Breast epithelium (tissue), 4 donors: ENCODE measurements at regions not wholly inside any gene's neighbourhood (a gene's known extent, or its start where the extent isn't known, plus 50 kb on each side); places are given as distances from the start of the nearest gene placed in this dataset.

Experiments
- DNase-seq, 2 donors: peaks; one replicate each; pipeline ENCODE4 v3.0.0-alpha.2; 2019; ENCODE audit warnings: low spot score in 2 of 2
- H3K27ac ChIP-seq, 2 donors: fragments of 200-600 bp; sonication (generic) in 1 of 2; one replicate each; pipeline ENCODE4 v1.5.1; 2016 to 2019; ENCODE audit warnings: mild to moderate bottlenecking in 1 of 2
- H3K27me3 ChIP-seq, 2 donors: fragments of 200-600 bp; sonication (generic) in 1 of 2; one replicate each; pipeline versions ENCODE4 v1.5.1 to v1.6.0; 2017 to 2019; ENCODE audit warnings: control low read depth in 1 of 2, mild to moderate bottlenecking in 1 of 2
- H3K36me3 ChIP-seq: fragments of 200-600 bp; one replicate; pipeline ENCODE4 v1.5.1; 2019
- H3K4me1 ChIP-seq, 2 donors: fragments of 200-600 bp; sonication (generic); one replicate each; pipeline ENCODE4 v1.5.1; 2016 to 2019; ENCODE audit warnings: control low read depth in 1 of 2
- H3K4me3 ChIP-seq, 3 donors: fragments of 200-600 bp; sonication (generic); 1 replicate in 2 of 3; 2 replicates in 1 of 3; pipeline ENCODE4 v1.5.1; 2016 to 2019; ENCODE audit warnings: mild to moderate bottlenecking in 3 of 3, moderate library complexity in 2 of 3
- H3K9me3 ChIP-seq, 2 donors: fragments of 200-600 bp; sonication (generic) in 1 of 2; one replicate each; pipeline ENCODE4 v1.5.1; 2016 to 2019; ENCODE audit warnings: control low read depth in 1 of 2
- POLR2A ChIP-seq: fragments of 450-650 bp; IDR thresholded peaks from one replicate; pipeline ENCODE4 v1.6.1; 2016; ENCODE audit warnings: antibody characterized with exemption, mild to moderate bottlenecking, moderate library complexity
- POLR2AphosphoS5 ChIP-seq, 3 donors: sonication (generic); formaldehyde crosslinking; IDR thresholded peaks; one replicate each; pipeline ENCODE4 v1.6.1; 2017; ENCODE audit warnings: antibody characterized with exemption in 3 of 3
- intact Hi-C: fragments of 100-400 bp; cut with DNase I; formaldehyde crosslinking; loops from one replicate; pipeline ENCODE4 v1.15.1; 2023; ENCODE audit warnings: low total_unique reads
- TF ChIP-seq, protein P1 (sequence below), 3 donors: fragments of 450-650 bp; IDR thresholded peaks; one replicate each; pipeline ENCODE4 v1.5.1; 2016 to 2017; ENCODE audit warnings: antibody characterized with exemption in 3 of 3, mild to moderate bottlenecking in 3 of 3, moderate library complexity in 3 of 3

DNA sequence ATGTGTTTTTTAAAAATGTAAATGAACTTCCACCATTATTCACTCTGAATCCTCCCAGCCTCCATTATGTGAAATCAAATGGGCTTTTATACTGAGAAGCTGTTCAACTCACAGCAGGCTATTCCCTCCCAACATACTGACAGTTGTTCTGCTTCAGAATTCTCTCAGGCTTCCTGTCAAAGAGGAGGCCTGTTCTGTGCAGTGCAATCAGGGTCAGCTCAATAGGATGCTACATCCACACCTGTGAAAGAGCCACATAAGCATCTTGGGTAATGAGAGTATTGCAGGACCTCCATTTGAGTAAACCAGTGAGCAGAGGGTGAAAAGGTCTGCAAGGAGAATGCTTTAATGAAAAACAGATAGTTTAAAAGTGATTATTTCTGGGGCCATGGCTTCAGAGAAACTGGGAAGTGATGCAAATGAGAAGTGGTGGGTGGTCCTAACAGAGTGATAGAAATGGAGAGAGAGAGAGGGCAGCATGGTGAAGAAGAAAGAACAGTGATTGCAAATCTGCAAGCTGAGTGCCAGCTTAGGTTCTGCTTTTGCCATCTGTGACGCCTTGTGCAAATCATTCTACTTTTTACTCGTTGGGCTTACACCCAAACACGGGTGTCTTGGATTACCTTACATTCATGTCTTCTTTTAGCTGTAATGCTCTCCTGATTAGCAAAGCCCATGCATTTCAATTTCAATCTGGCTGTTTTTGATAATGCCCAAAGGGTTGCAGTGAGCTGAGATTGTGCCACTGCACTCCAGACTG lies 202.5 kb upstream of the NMUR2 start:
- no peaks in the 10 kb centered on the region for H3K4me1 ChIP-seq
- H3K27ac ChIP-seq: no peak overlapping the region
- intact Hi-C loops: no loop called here
- TF ChIP-seq, protein P1, sequence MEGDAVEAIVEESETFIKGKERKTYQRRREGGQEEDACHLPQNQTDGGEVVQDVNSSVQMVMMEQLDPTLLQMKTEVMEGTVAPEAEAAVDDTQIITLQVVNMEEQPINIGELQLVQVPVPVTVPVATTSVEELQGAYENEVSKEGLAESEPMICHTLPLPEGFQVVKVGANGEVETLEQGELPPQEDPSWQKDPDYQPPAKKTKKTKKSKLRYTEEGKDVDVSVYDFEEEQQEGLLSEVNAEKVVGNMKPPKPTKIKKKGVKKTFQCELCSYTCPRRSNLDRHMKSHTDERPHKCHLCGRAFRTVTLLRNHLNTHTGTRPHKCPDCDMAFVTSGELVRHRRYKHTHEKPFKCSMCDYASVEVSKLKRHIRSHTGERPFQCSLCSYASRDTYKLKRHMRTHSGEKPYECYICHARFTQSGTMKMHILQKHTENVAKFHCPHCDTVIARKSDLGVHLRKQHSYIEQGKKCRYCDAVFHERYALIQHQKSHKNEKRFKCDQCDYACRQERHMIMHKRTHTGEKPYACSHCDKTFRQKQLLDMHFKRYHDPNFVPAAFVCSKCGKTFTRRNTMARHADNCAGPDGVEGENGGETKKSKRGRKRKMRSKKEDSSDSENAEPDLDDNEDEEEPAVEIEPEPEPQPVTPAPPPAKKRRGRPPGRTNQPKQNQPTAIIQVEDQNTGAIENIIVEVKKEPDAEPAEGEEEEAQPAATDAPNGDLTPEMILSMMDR (IDR thresholded peaks at IDR 0.05): no peak
- TF ChIP-seq POLR2AphosphoS5 (IDR thresholded peaks at IDR 0.05): no peak
- TF ChIP-seq POLR2A: no peak
- H3K9me3 ChIP-seq: no peaks in the 10 kb centered on the region
- no peak for DNase-seq
- no peaks in the 10 kb centered on the region for H3K36me3 ChIP-seq
- H3K4me3 ChIP-seq: no peak overlapping the region
- no peaks in the 10 kb centered on the region for H3K27me3 ChIP-seq

DNA sequence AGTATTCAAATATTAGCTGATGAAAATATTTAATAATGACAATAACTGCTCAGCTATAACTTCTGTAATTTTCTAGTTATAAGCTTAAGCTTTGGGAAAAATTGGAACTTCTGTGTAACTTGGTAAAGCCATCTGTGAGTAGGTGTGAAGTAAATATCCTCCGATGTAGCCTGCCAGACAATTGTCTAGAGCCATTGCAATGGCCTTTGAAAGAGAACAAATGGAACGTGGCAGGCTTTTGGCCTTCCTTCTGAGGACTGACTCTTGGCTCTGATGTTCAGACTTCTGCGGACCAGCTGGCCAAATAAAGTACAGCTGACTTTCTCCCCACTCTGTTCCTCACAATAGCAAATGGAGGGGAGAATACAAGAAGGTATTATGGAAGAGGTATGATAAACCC lies 203.4 kb upstream of the NMUR2 start:
- Histone ChIP-seq H3K4me1 (no peaks in the 10 kb centered on the region), H3K36me3 (no peaks in the 10 kb centered on the region), H3K27ac (no peak overlapping the region), H3K27me3 (no peaks in the 10 kb centered on the region), H3K9me3 (no peaks in the 10 kb centered on the region), H3K4me3 (no peak overlapping the region)
- intact Hi-C loops: no loop called here
- TF ChIP-seq POLR2AphosphoS5 (IDR thresholded peaks at IDR 0.05) (no peak), POLR2A (no peak)
- TF ChIP-seq, protein P1 (IDR thresholded peaks at IDR 0.05): no peak
- no peak for DNase-seq

DNA sequence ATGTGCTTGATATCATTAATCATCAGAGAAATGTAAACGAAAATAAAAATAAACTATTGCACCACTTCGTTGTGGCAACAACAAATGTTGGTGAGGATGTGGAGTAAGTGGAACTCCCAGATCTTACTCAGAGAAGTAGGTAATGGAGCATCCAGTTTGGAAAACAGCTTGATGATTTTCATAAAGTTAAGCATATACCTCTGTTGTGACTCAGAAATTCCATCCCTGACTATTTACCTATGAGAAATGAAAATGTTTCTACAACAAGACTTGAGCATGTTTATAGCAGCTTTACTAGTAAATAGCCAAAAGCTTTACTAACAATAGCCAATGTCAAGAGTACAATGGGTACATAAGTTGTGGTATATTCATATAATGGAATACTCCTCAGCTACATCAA lies 214.7 kb upstream of the NMUR2 start:
- intact Hi-C loops: no loop called here
- no peak for TF ChIP-seq POLR2AphosphoS5 (IDR thresholded peaks at IDR 0.05)
- TF ChIP-seq POLR2A: no peak
- TF ChIP-seq, protein P1 (IDR thresholded peaks at IDR 0.05): no peak
- no peak overlapping the region for H3K4me3 ChIP-seq
- no peaks in the 10 kb centered on the region for H3K4me1 ChIP-seq
- no peaks in the 10 kb centered on the region for H3K36me3 ChIP-seq
- H3K27ac ChIP-seq: no peak overlapping the region
- DNase-seq: no peak
- no peaks in the 10 kb centered on the region for H3K9me3 ChIP-seq
- no peaks in the 10 kb centered on the region for H3K27me3 ChIP-seq

DNA sequence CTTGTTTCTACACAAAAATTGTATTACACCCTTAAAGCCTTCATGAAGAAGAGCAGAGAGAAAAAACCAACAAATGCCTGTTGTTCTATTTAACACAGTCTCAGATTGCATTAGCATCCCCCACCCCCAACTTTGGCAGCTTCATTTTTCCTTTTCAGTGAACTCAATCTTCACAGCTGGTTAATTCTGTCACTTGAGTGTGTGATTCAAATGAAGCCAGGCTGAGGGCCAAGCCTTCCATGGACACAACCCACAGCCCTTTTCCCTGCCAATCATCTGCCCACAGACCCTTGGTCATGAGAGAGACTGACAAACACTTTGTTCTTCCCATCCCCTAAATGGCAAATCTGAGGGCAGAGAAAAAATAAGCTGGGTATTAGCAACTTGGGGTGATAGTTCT lies 217.5 kb upstream of the NMUR2 start:
- Histone ChIP-seq H3K4me3 (no peak overlapping the region), H3K27ac (no peak overlapping the region), H3K36me3 (no peaks in the 10 kb centered on the region), H3K9me3 (no peaks in the 10 kb centered on the region), H3K4me1 (no peaks in the 10 kb centered on the region), H3K27me3 (no peaks in the 10 kb centered on the region)
- intact Hi-C loops: no loop called here
- TF ChIP-seq, protein P1 (IDR thresholded peaks at IDR 0.05): no peak
- TF ChIP-seq POLR2A (no peak), POLR2AphosphoS5 (IDR thresholded peaks at IDR 0.05) (no peak)
- DNase-seq: no peak

DNA sequence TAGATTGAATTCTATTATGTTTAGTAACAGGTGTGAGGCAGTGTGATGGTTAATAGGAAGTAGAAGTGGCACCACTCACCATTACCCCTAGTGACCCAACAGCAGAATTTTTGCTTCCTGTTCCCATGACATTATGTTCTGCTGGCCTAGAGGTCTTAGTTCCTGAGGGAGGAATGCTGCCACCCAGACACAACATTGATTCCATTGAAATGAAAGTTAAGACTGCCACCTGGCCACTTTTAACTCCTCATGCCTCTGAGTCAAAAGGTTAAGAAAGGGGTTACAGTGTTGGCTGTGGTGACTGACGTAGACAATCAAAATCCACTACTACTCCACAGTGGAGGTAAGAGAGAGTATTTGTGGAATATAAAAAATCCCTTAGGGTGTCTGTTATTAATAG lies 218.9 kb upstream of the NMUR2 start:
- H3K27ac ChIP-seq: no peak overlapping the region
- TF ChIP-seq POLR2AphosphoS5 (IDR thresholded peaks at IDR 0.05): no peak
- no peak for TF ChIP-seq POLR2A
- TF ChIP-seq, protein P1 (IDR thresholded peaks at IDR 0.05): no peak
- H3K27me3 ChIP-seq: no peaks in the 10 kb centered on the region
- H3K4me3 ChIP-seq: no peak overlapping the region
- DNase-seq: no peak
- no peaks in the 10 kb centered on the region for H3K9me3 ChIP-seq
- H3K36me3 ChIP-seq: no peaks in the 10 kb centered on the region
- intact Hi-C loops: no loop called here
- no peaks in the 10 kb centered on the region for H3K4me1 ChIP-seq
